Hepatocyte (in vitro differentiated cells): ENCODE measurements at regions not wholly inside any gene's neighbourhood (a gene's known extent, or its start where the extent isn't known, plus 50 kb on each side); places are given as distances from the start of the nearest gene placed in this dataset.

Experiments used
- EZH2 ChIP-seq: fragments of 200-600 bp; sonication (generic); IDR thresholded peaks from 2 replicates; pipeline ENCODE4 v1.6.1; 2016; ENCODE audit warnings: antibody characterized with exemption, mild to moderate bottlenecking, borderline replicate concordance
- TF ChIP-seq, protein P1 (sequence below): fragments of 200-600 bp; sonication (generic); IDR thresholded peaks from 2 replicates; pipeline ENCODE4 v1.5.1; 2016; ENCODE audit warnings: antibody characterized with exemption, mild to moderate bottlenecking; ENCODE audit not compliant: poor library complexity

GRCh38 chr3:70530626-70531025, 218.2 kb upstream of the MDFIC2 start:
- TF ChIP-seq, protein P1, sequence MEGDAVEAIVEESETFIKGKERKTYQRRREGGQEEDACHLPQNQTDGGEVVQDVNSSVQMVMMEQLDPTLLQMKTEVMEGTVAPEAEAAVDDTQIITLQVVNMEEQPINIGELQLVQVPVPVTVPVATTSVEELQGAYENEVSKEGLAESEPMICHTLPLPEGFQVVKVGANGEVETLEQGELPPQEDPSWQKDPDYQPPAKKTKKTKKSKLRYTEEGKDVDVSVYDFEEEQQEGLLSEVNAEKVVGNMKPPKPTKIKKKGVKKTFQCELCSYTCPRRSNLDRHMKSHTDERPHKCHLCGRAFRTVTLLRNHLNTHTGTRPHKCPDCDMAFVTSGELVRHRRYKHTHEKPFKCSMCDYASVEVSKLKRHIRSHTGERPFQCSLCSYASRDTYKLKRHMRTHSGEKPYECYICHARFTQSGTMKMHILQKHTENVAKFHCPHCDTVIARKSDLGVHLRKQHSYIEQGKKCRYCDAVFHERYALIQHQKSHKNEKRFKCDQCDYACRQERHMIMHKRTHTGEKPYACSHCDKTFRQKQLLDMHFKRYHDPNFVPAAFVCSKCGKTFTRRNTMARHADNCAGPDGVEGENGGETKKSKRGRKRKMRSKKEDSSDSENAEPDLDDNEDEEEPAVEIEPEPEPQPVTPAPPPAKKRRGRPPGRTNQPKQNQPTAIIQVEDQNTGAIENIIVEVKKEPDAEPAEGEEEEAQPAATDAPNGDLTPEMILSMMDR: no peak
- TF ChIP-seq EZH2: no peak
